HS-27A (cell line): ENCODE measurements at regions not wholly inside any gene's neighbourhood (a gene's known extent, or its start where the extent isn't known, plus 50 kb on each side); places are given as distances from the start of the nearest gene placed in this dataset.

Experiments used
- DNase-seq: peaks from one replicate; pipeline ENCODE4 v3.0.0-alpha.2; 2012; ENCODE audit warnings: low read depth, missing footprints

DNA sequence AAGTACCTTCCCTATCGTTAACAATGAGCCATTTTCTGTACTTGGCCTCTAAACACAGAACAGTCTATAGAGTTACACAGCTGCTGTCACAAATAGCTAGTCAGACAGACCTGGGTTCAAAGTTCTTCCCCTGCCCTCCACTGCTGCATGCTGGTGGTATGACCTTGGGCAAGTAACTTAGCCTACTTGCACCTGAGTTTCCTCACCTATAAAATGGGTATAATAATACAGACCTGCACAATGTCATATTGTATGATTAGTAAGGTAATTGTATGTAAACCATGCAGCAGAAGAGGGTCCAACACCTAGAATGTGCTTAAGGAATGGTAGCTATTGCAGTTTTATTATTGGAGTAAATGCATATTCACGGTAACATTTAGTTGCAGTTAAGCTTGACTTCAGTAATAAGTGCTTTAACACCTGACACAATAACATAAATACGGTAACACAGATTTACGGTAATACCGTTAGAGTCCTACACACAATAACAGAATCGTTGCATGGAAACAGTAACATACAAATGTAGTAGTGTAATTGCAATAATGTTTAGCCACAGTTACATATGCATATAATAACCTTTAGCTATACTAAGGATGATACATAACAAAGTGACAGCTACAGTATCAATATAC lies 193.3 kb upstream of the CSF3R start:
- no peak for DNase-seq

DNA sequence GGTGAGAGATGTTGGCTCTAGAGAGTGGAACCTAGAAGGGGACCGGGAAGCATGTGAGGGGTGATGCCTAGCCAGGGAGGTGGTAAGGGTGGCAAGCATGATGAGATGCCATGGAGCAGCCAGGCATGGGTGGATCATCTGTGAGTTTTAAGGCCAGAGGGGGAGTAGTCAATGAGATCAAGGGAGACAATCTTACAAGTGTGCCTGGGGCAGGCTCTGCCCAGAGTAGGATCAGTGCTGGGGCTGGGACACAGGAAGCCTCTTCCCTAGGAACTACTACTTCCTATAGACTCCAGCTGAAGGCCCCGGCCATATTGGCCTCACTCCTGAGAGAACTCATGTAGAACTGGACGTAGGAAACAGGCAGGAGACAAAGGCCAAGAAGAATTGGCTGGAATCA lies 192.4 kb upstream of the CSF3R start:
- no peak for DNase-seq

DNA sequence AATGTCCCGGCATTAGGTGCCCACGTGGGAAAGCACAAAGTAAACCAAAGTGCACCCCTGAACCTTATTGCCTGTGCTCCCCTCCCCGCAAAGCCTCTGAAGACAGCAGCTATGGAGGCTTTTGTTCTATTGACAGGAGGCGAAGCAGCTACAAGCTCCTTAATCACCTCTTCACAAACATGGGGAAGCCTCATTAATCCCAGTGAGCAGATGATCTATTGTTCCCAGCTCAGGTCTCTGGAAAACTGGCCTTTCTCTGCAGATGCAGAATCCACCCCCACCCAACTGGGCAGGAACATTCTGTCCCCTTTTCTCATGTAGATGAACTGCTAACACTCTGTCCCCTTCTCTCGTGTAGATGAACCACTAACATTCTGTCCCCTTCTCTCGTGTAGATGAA lies 190.5 kb upstream of the CSF3R start:
- DNase-seq, result no peak

DNA sequence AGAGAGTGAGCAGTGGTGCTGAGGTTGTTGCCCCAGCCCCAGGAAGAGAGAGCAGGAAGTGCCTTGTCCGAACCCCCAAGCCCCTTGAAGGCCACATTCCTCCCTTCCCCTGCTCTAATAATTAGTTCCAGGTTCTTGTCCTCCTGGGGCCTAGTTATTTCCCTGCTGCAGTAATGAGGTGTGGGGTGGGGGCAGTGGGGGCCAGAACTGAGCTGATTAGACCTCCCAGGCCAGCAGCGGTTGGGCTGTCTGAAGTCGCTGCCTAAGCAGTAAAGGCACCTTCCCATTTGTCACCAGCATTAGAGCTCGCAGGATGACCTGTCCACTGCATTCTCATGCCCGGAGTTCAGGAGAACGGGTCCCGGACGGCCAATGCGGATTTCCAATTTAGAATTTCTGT lies 186.5 kb upstream of the CSF3R start:
- no peak for DNase-seq

DNA sequence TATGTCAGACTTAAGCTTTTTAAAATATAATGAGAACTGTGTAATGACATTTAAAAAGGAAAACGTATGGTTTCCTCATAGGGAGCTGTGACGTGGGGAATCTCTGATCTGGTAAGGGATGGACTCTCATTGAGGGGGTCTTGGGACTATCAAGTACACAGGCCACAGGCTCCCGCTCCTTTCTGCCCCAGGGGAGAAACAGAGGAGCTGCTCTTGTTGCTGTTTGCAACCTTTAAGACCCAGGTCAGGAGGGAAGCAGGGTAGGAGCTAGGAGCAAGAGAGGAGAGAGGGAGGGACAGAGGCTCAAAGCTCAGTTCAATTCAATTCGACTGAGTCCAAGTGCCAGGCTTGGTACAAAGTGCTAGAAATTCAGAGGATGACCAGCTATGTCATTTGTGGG lies 185.1 kb upstream of the CSF3R start:
- DNase-seq, result no peak

DNA sequence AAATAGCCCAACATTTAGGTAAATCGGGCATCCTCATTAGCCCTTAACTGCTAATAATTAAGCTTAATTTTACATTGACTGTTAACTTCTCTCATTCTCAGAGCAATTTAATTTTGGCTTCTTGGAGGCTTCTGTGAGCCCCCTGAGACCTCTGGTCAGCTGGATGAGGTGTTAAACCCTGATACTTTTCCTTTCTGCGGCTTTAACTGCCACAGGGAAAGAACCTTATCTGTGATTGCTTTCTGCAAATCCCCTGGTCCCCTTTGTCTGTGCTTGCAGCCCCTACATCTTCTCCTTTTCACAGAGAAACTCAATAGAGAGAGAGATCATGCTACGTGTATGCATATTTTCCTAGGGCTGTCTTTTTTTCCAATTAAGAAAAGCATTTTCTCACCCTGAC lies 184.5 kb upstream of the CSF3R start:
- no peak for DNase-seq

DNA sequence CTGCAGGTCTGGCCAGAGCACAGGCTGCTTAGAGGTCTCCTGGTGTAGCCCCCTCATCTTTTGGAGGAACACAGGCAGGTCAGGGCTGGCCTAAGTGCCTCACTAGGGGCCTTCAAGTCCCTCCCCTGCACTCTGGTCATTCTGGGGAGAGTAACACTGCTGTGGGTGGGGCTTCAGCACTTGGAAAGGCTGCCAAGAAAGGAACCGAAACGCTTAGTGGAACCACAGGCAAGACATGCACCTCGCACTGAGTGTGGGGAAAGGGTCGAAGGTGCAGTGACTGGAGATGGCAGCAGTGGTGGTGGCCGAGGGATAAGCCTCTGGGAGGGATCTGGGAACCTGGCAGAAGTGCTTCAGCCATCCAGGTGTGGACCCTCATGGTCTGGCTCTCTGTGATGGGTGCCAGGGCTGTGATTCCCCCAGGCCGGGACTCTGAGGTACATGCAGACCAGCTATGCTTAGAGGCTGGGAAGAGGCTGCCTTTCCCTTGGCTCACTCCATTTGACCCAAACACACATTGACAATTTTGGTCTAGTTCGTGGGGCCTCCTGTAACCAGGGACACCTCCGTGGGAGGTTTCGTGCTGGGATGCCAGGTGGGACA lies 182.9 kb upstream of the CSF3R start:
- no peak for DNase-seq

DNA sequence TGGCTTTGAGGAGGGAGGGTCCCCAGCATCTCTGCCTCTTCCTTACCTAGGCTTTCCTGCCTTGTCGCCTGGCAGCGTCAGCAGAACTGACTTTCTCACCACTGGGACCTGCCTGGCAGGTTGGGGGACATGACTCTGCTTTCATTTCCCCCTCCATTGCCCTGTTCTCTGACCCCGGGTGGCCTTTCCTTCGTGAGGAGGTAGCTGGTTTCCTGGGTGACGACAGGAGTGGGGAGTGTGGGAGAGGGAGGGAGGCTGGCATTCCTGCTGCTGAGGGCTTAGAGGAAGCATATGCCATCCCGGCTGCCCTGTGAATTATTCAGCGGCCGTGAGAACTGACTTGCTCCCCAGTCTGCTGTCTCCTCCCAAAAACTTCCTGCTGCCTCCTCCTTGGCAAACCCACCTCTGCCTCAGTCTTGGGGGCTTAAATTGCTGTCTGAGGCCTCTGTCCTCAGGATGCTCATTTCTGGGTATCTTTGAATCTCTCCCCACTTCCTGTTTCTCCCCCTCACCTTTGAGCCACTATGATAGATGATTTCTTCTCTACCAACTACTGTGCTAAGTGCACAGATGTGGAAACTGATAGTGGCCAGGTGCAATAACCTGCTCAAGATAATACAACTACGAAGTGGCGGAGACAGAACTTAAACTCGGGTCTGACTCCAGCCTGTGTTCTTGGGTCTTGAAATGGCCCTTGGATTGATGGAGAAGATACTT lies 182.0 kb upstream of the CSF3R start:
- no peak for DNase-seq

DNA sequence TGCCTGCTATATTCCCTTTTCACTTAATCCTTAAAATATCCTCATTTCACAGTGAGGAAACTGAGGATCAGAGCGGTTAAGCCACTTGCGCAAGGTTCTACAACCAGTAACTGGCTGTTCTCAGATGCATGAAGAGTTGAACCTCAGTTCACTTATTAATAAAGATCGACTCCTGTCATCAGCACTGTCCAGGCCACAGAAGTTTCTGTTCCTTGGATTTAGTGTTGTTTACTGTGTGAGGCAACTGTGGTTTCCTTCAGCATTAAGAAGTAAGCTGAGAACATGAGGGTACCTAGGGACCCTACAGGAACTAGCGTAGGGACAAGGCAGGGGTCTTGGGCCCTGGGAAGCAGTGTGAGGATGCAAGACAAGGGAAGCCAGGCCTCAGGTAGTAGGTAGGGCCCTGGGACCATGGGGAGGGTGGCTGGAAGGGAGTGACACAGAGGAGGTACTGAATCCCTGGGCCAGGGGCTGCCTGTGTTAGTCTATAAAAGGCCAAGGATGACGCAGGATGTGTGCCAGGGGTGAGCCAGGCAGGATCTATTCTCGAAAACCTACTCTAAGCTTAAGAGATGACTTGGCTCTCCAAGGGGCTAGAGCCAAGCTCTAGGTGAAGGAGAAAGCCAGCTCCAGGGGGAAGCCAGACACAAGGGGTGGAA lies 181.2 kb upstream of the CSF3R start:
- no peak for DNase-seq

DNA sequence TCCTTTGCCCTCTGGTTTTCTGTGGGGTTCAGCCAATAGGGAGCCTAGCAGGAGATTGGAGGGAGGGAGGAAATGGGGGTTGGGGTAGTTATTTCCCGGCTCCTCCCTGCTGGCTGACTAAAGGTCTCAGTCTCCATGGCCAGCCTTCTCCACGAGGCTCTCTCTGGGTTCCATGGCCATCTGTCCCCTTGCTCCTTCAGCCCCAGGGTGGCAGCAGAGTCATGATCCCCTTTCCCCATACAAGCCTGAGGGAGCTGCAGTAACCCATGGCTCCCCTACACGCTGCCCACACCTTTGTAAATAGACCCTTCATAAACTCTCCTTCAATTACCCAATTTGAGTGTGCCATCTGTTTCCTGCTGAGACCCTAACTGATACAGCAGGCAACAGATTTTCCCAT lies 176.1 kb upstream of the CSF3R start:
- DNase-seq, result no peak

DNA sequence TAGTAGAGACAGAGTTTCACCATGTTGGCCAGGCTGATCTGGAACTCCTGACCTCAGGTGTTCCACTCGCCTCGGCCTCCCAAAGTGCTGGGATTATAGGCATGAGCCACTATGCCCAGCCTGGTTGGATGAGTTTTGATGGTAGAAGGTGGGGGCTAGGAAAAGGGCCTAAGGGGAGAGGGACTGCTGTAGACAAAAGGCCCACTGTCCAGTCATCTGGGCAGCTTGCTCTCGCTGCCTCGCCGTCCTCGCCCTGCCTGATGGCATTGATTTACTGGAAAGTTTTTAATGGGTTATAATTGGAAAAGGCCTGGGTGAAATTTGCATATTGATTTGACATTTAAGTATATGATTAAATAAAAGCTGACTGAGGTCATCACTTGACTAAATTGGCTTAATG lies 175.1 kb upstream of the CSF3R start:
- no peak for DNase-seq

DNA sequence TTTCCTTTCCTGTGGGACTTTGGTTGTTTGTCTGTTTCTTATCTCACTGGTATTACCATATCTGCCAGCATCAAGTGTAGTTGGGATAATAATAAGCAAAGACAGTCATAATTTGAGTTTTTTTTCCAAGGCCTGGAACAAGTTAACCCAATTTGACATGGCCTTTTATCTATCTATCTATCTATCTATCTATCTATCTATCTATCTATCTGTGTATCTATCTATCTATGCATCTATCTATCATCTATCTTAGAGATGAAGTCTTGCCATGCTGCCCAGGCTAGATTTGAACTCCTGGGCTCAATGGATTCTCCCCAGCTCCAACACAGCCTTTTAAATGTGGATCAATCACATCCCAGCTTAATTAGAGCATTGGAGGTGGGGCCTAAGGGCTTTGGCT lies 174.1 kb upstream of the CSF3R start:
- DNase-seq, result no peak

DNA sequence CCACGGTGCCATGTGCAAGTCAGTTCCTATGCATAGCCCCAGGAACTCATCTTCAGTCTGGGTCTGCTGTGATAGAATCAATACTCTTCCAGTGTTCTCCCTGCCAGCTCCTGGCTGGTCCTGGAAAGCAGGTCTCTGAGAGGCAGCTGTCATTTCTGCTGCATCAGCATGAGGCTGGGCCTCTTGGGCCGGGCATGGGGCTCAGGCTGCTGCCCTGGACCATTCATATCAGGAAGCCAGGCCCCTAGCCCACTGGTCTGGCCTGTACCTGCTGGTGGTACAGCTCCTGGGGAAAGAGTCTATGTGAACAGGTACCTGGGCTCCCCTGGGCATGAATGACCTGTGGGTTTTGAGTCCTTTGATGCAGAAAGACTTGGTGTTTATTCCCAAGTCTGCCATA lies 173.6 kb upstream of the CSF3R start:
- no peak for DNase-seq

DNA sequence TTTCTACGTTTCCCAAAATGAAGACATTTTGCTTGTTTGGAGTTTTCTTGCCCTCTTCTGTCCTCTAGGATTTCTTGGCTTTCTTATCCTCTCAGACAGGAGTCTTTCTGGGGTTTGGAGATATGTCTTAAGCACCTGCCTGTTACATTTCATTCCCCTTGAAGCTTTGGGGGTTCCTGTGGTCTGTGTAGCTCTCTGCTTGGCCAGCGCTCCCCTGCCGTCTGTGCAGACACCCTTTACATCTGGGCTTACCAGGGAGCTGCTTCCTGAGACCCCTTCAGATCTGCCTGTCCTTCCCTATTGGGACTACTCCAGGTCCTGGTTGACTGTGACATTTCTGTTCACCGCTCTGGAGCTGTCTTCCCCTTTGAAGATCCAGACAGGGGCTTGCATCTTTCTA lies 171.9 kb upstream of the CSF3R start:
- DNase-seq, result no peak

DNA sequence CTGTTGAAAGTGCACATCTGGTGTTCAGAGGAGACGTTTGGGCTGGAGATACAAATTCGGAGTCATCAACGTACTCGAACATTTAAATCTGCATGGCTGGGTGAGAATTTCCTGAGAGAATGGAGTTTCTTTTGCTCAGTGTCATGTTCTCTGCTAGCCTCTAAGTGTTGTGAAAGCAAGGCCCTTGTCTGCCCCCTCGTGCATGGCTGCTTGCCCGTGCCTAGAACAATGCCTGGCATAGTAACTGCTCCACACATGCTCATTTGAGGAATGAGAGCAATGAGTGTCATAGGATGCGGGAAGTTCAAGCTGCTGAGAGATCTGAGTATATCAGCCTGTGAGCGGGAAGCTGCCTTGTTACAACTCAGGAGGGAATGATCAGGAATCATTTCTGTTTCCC lies 171.1 kb upstream of the CSF3R start:
- no peak for DNase-seq

DNA sequence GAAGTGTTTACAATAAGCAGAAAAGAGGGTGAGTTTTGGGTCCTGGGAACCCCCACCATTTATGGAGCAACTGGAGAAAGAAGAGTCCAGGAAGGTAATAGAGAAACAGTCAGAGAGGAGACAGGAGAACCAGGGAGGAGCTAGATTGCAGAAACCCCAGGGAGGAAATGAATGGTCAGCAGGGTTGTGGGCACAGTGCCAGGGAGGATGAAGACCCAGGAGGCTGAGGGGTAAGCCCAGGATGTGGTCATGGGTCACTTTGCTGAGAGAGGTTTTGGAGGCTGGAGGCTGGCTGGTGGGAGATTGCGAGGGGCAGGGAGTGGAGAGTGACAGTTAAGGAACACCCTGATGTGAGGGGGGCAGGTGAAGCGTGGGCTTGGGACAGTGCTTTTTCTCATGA lies 169.9 kb upstream of the CSF3R start:
- no peak for DNase-seq

DNA sequence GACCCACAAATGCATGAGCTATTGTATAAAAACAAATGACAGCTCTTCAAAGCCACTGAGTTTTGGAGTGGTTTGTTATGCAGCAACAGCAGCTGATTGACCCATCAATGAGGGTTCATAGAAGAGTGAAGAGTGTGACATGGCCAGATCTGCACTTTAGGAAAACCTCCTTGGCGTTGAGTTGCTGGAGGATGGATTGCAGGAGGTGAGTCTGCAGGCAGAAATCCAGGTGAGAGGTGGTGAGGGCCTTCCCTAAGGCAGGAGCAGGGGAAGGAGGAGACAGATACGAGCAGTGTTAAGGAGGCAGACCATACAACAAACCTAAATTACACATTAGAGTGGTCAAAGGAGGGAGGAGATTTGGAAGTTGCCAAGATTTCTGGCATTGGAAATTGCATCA lies 169.3 kb upstream of the CSF3R start:
- DNase-seq, result no peak

DNA sequence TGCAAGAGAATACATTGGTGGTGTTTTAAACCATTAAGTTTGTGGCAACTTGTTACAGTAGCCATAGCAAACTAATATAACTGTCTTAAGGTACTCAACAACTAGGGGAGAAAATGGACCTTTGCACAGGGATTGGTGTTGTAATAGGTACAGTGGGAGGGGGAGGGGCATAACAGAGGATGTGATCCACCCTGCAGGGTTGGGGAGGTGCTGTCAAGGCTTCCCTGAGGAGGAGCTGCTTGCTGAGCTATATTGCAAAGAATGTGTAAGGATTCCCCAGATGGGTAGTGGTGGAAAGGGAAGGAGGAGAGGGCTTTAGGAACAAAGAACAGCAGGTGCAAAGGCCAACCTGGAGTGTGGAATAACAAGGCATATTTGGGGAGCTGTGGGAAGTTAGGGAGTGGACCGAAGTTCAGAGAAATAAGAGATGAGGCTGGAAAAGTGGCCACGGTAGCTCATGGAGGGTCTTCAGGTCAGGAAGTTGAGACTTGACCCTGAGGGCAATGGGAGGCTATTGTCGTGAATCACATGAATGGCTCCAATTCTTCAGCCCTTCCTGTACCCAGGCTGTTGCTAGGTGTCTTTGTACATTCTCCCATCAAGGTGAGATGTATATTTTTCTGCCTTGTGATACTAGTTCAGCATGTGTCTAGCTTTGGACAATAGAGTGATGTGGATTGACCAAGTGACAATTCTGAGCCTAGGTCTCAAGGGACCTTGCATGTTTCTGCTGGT lies 168.6 kb upstream of the CSF3R start:
- no peak for DNase-seq

DNA sequence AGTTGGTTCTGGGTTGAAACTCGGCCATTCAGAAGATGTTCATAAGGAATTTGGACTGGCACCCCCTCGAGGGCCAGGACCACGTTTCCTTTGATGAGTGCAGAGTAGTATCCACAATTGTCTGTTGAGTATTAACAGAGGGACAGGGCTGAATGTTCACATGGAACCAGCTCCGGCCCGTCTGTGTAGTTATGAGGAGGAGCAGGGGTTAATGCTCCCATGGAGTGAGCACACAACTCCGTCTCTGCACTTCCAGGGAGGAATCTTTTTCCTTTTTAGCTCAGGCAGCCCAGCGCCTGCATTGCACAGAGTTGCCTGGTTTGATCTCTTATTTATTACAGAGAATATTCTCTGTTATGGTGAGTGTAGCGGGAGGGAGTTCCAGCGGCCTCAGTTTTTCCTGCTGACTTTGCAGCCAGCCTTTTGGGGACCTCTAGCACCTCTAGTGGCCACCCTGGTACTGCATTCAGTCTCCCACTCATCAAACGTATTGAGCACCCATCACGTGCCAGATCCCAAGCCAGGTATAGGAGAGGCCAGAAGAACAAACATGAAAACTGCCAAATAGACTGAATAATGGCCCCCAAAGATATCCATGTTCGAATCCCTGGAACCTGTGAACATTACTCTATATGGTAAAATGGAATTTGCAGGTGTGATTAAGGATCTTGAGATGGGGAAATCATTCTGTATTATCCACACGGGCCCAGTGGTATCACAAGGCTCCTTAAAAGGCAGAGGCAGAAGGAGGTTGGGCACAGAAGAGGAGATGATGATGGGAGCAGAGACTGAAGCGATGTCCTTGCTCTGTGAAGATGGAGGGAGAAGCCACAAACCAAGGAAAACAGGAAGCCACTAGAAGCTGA lies 167.7 kb upstream of the CSF3R start:
- DNase-seq, result peak; percentile 11

DNA sequence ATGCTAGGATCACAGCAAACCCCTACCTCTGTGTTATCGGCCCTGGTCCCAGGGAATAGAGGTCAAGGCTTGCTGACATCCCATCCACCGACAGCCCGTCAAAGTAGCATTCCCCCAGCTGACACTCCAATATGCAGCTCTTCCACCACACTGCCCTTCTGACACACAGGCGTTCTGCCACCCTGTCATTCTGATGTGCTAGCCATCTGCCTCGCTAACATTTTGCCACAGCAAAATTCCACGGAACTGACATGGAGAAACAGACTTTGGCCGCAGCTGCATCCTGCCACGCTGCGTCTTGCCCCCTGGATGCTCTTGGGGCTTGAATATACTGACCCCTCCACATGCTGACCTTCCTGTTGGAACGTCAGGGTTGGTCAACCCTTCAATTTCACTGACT lies 163.2 kb upstream of the CSF3R start:
- no peak for DNase-seq

DNA sequence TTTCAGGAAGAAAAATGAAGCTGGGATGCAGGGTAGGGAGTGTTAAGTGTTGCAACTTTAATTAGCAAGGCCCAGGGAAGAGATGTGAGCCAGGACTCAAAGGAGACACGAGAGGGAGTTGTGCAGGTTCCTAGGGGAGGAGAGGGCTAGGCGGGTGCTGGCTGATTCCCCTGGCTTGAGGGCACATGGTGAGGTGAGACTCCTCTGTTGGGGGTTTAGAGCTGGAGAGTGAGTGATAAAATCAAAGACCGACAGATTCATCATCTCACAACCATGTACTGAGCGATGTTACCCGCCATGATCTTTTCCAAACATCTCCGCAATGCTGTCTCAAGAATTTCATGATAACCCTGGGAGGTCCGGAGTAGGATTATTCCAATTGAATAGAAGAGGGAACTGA lies 161.8 kb upstream of the CSF3R start:
- DNase-seq, result no peak
